GM12878 (cell line): ENCODE measurements at regions not wholly inside any gene's neighbourhood (a gene's known extent, or its start where the extent isn't known, plus 50 kb on each side); places are given as distances from the start of the nearest gene placed in this dataset.

Experiments used
- ATAC-seq: fragments of 200-7000 bp; cut with Tn5 transposase; 3 replicates; pipeline ENCODE4 v1.9.1; 2020; ENCODE audit warnings: mild to moderate bottlenecking, moderate library complexity
- BruUV-seq: library from RNA; stranded (reverse); fragments of 400-500 nt; replicated peaks from 2 replicates; lab custom pipeline; 2021; lab: Mats Ljungman, UMichigan
- CTCF ChIA-PET: fragments of 300-600 bp; sonication (Branson Sonifier 250); formaldehyde crosslinking; extraction: SDS; loops from one replicate; lab custom pipeline; 2021; ENCODE audit warnings: inconsistent platforms; lab: Yijun Ruan, JAX
- POLR2A ChIA-PET: fragments of 350-600 bp; formaldehyde crosslinking; extraction: SDS; loops from one replicate; lab custom pipeline; 2021; ENCODE audit warnings: inconsistent platforms; lab: Charles Lee
- RAD21 ChIA-PET: fragments of 300-600 bp; sonication (Branson Sonifier 250); formaldehyde crosslinking; loops from one replicate; lab custom pipeline; 2023; ENCODE audit warnings: antibody characterized with exemption; ENCODE audit not compliant: unreplicated experiment; lab: Charles Lee
- SMC1A ChIA-PET: fragments of 300-600 bp; sonication (Branson Sonifier 250); formaldehyde crosslinking; loops from one replicate; lab custom pipeline; 2023; ENCODE audit not compliant: unreplicated experiment, uncharacterized antibody; lab: Charles Lee
- DNase-seq: peaks from one replicate; pipeline ENCODE4 v3.0.0-alpha.2; 2011; ENCODE audit warnings: low read depth, low spot score
- FAIRE-seq: peaks from 3 replicates; lab custom pipeline; 2011; peaks lifted over from hg19 to GRCh38; lab: Jason Lieb, UNC
- H2AFZ ChIP-seq: 2 replicates; pipeline ENCODE4 v1.6.0; 2011; ENCODE audit warnings: low read depth, low read length, control low read depth; ENCODE audit not compliant: control insufficient read depth
- H3K27ac ChIP-seq: 2 replicates; pipeline ENCODE4 v1.5.1; 2011; ENCODE audit warnings: control low read depth; ENCODE audit not compliant: control insufficient read depth, insufficient read depth
- H3K27me3 ChIP-seq, 2 experiments: replicated peaks in 1 of 2; 2 replicates each; pipeline versions ENCODE4 v1.6.0 to v1.6.1; 2011; ENCODE audit warnings: low read length in 1 of 2; ENCODE audit not compliant: control insufficient read depth in 2 of 2, insufficient read depth in 2 of 2
- H3K36me3 ChIP-seq, 2 experiments: 2 replicates each; pipeline ENCODE4 v1.5.1; 2011; ENCODE audit warnings: low read length in 1 of 2; ENCODE audit not compliant: control insufficient read depth in 2 of 2, insufficient read depth in 2 of 2
- H3K4me1 ChIP-seq: 2 replicates; pipeline ENCODE4 v1.6.1; 2011; ENCODE audit warnings: mild to moderate bottlenecking, low read length, moderate library complexity, mixed read lengths; ENCODE audit not compliant: control insufficient read depth, insufficient read depth
- H3K4me2 ChIP-seq: 2 replicates; pipeline ENCODE4 v1.6.0; 2011; ENCODE audit warnings: control low read depth; ENCODE audit not compliant: control insufficient read depth, insufficient read depth
- H3K4me3 ChIP-seq: fragments of 200-600 bp; sonication (generic); 2 replicates; pipeline ENCODE4 v1.5.1; 2016
- H3K79me2 ChIP-seq: 2 replicates; pipeline ENCODE4 v1.6.0; 2011; ENCODE audit warnings: low read length; ENCODE audit not compliant: control insufficient read depth, insufficient read depth
- H3K9ac ChIP-seq: 2 replicates; pipeline ENCODE4 v1.8.0; 2011; ENCODE audit warnings: low read length, control low read depth, mixed read lengths; ENCODE audit not compliant: control insufficient read depth, insufficient read depth
- H3K9me3 ChIP-seq: replicated peaks from 3 replicates; pipeline ENCODE4 v1.5.1; 2011; ENCODE audit warnings: mild to moderate bottlenecking, low read length; ENCODE audit not compliant: control insufficient read depth, insufficient read depth
- H4K20me1 ChIP-seq: 2 replicates; pipeline ENCODE4 v1.6.0; 2011; ENCODE audit not compliant: control insufficient read depth, insufficient read depth
- ATF7 ChIP-seq: fragments of 450-650 bp; IDR thresholded peaks from 2 replicates; pipeline ENCODE4 v1.6.1; 2016; ENCODE audit warnings: low read depth, mild to moderate bottlenecking
- BCL11A ChIP-seq: IDR thresholded peaks from 2 replicates; pipeline ENCODE4 v1.6.1; 2011; ENCODE audit warnings: low read depth, low read length
- CBX5 ChIP-seq: sonication (generic); IDR thresholded peaks from 2 replicates; pipeline ENCODE4 v1.6.1; 2016; ENCODE audit warnings: low read depth, moderate library complexity, mild to moderate bottlenecking, inconsistent platforms
- EED ChIP-seq: sonication (generic); IDR thresholded peaks from 2 replicates; pipeline ENCODE4 v1.6.1; 2016; ENCODE audit warnings: antibody characterized with exemption, low read depth
- EGR1 ChIP-seq, 2 experiments: IDR thresholded peaks; 1 replicate in 1 of 2; 2 replicates in 1 of 2; pipeline ENCODE4 v1.6.1; 2011 to 2012; ENCODE audit warnings: low read depth in 2 of 2, low read length in 2 of 2, borderline replicate concordance in 1 of 2, mild to moderate bottlenecking in 1 of 2, moderate library complexity in 1 of 2
- ETV6 ChIP-seq, 2 experiments: fragments of 450-650 bp in 1 of 2; IDR thresholded peaks in 1 of 2; conservative IDR thresholded peaks in 1 of 2; 2 replicates each; pipeline ENCODE4 v1.6.1; 2014; ENCODE audit warnings: antibody characterized with exemption in 1 of 2, borderline replicate concordance in 1 of 2, low read depth in 1 of 2, mild to moderate bottlenecking in 1 of 2, moderate library complexity in 1 of 2
- EZH2 ChIP-seq: IDR thresholded peaks from 2 replicates; pipeline ENCODE4 v1.6.1; 2012; ENCODE audit warnings: low read depth, mild to moderate bottlenecking, control low read depth, inconsistent platforms, low read length, borderline replicate concordance; ENCODE audit not compliant: control insufficient read depth
- FOS ChIP-seq: IDR thresholded peaks from 3 replicates; pipeline ENCODE4 v1.6.1; 2011; ENCODE audit warnings: borderline replicate concordance; ENCODE audit not compliant: insufficient read length; ENCODE audit errors: extremely low read depth
- MEF2B ChIP-seq: fragments of 450-650 bp; IDR thresholded peaks from 2 replicates; pipeline ENCODE4 v1.6.1; 2018; ENCODE audit warnings: mild to moderate bottlenecking, moderate library complexity; ENCODE audit not compliant: partially characterized antibody, poor library complexity, severe bottlenecking
- NFIC ChIP-seq: IDR thresholded peaks from 2 replicates; pipeline ENCODE4 v1.6.1; 2012; ENCODE audit warnings: low read depth, mild to moderate bottlenecking, inconsistent platforms, low read length, moderate library complexity
- PML ChIP-seq: IDR thresholded peaks from 2 replicates; pipeline ENCODE4 v1.6.1; 2012; ENCODE audit warnings: low read length, inconsistent platforms
- RELA ChIP-seq: fragments of 450-650 bp; IDR thresholded peaks from 2 replicates; pipeline ENCODE4 v1.8.0; 2014; ENCODE audit warnings: borderline replicate concordance; ENCODE audit not compliant: partially characterized antibody
- TAF1 ChIP-seq: IDR thresholded peaks from 2 replicates; pipeline ENCODE4 v1.6.1; 2011; ENCODE audit warnings: mild to moderate bottlenecking, low read depth, low read length, borderline replicate concordance
- ZNF207 ChIP-seq: fragments of 450-650 bp; IDR thresholded peaks from 2 replicates; pipeline ENCODE4 v1.6.1; 2014; ENCODE audit warnings: antibody characterized with exemption, mild to moderate bottlenecking, borderline replicate concordance
- WGBS: methylation state at CpG from one replicate; pipeline ENCODE4 v1.1.6; 2016; ENCODE audit warnings: low lambda C conversion rate; ENCODE audit not compliant: insufficient replicate concordance, insufficient coverage; ENCODE audit errors: missing lambda C conversion rate; 5-methylcytosine and 5-hydroxymethylcytosine counted together
- in situ Hi-C: fragments of 300-500 bp; cut with MboI; formaldehyde crosslinking; loops from 9 replicates; pipeline ENCODE4 v1.14.3; 2018; ENCODE audit warnings: mixed read lengths
- intact Hi-C: fragments of 100-400 bp; cut with micrococcal nuclease; formaldehyde crosslinking; loops from one replicate; pipeline ENCODE4 v1.14.2; 2022; ENCODE audit not compliant: unreplicated experiment
- TF ChIP-seq, protein P1 (sequence below): fragments of 150-350 bp; IDR thresholded peaks from 2 replicates; pipeline ENCODE4 v1.6.1; 2014; ENCODE audit warnings: mild to moderate bottlenecking, low read depth, low read length
- TF ChIP-seq, protein P2 (sequence below): fragments of 450-650 bp; IDR thresholded peaks from 2 replicates; pipeline ENCODE4 v1.6.1; 2017; ENCODE audit warnings: mild to moderate bottlenecking, moderate library complexity
- TF ChIP-seq, protein P3 (sequence below): fragments of 450-650 bp; IDR thresholded peaks from 2 replicates; pipeline ENCODE4 v1.6.1; 2016; ENCODE audit warnings: mild to moderate bottlenecking

- no peak for TF ChIP-seq EZH2
- TF ChIP-seq NFIC = no peak
- TF ChIP-seq CBX5 = no peak
- TF ChIP-seq ATF7 = peak; percentile 74
- TF ChIP-seq MEF2B = peak; percentile 20
- TF ChIP-seq RELA = no peak
- no peak for TF ChIP-seq BCL11A
- TF ChIP-seq, protein P1, sequence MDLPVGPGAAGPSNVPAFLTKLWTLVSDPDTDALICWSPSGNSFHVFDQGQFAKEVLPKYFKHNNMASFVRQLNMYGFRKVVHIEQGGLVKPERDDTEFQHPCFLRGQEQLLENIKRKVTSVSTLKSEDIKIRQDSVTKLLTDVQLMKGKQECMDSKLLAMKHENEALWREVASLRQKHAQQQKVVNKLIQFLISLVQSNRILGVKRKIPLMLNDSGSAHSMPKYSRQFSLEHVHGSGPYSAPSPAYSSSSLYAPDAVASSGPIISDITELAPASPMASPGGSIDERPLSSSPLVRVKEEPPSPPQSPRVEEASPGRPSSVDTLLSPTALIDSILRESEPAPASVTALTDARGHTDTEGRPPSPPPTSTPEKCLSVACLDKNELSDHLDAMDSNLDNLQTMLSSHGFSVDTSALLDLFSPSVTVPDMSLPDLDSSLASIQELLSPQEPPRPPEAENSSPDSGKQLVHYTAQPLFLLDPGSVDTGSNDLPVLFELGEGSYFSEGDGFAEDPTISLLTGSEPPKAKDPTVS = no peak
Measured at GRCh38 chr9:1747417-1747967, 267.7 kb upstream of the SMARCA2 start (continued).

DNA sequence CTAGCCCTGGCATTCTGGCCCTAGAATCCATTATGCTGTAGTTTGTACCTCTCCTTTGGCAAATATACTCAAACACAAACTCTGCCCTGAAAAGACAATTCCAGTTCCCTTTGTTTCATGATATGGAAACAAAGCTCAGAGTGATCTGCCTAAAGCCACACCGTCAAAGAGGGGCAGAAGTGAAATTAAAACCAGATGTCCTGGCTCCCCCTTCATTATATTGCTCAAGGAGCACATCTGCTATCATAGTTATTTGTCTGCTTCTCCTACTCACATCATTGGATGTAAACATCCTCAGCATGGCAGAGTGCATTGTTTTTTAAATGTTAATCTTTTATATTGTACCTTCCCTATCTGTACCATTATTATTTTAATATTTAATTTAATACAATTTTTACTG, 266.7 kb upstream of the SMARCA2 start:
- CTCF ChIA-PET = interaction anchor here (1.2 to 2.0 kb wide), 2 partner anchors 12 to 17 kb away, joined by 3 to 5 read pairs; no protein-coding TSS in a partner anchor
- Histone ChIP-seq H3K27ac (no peak overlapping the region), H3K4me2 (no peak overlapping the region), H4K20me1 (no peaks in the 10 kb centered on the region), H3K9ac (no peak overlapping the region), H3K4me3 (no peak overlapping the region), H3K4me1 (no peaks in the 10 kb centered on the region; the same call in 1 of the 2 replicates), H3K36me3 (no peaks in the 10 kb centered on the region), H2AFZ (no peak overlapping the region; the same call in 1 of the 2 replicates), H3K27me3 (no peaks in the 10 kb centered on the region), H3K79me2 (no peaks in the 10 kb centered on the region), H3K9me3 (no peaks in the 10 kb centered on the region; the same call in 1 of the 3 replicates)
- SMC1A ChIA-PET = interaction anchor here (0.9 to 3.2 kb wide), 5 partner anchors 16 to 191 kb away, joined by 3 to 7 read pairs (median 5); no protein-coding TSS in a partner anchor
- FAIRE-seq (no peak), ATAC-seq (no peak), DNase-seq (no peak)
- in situ Hi-C loops (no loop called here), intact Hi-C loops (no loop called here)
- WGBS = 12% methylated on average over 1 of the region's 1 CpG
- BruUV-seq = no TSS peak
- RAD21 ChIA-PET = interaction anchor here (1.0 to 1.9 kb wide), 3 partner anchors 21 to 339 kb away, joined by 3 to 4 read pairs (median 4); no protein-coding TSS in a partner anchor
- POLR2A ChIA-PET = no interaction called here
- TF ChIP-seq TAF1 = no peak
- no peak for TF ChIP-seq ZNF207
- TF ChIP-seq PML = no peak
- no peak for TF ChIP-seq FOS
- TF ChIP-seq EED = no peak
- no peak for TF ChIP-seq BCL11A
- TF ChIP-seq EGR1 (IDR thresholded peaks at IDR 0.05; ENCODE audit: borderline replicate concordance in 1 of 2, low read depth in 2 of 2, low read length in 2 of 2) = no peak
- TF ChIP-seq ETV6 (conservative IDR thresholded peaks at IDR 0.05 in 1 of 2, IDR thresholded peaks at IDR 0.05 in 1 of 2; ENCODE audit: borderline replicate concordance in 1 of 2, low read depth in 1 of 2) = no peak
- TF ChIP-seq, protein P2, sequence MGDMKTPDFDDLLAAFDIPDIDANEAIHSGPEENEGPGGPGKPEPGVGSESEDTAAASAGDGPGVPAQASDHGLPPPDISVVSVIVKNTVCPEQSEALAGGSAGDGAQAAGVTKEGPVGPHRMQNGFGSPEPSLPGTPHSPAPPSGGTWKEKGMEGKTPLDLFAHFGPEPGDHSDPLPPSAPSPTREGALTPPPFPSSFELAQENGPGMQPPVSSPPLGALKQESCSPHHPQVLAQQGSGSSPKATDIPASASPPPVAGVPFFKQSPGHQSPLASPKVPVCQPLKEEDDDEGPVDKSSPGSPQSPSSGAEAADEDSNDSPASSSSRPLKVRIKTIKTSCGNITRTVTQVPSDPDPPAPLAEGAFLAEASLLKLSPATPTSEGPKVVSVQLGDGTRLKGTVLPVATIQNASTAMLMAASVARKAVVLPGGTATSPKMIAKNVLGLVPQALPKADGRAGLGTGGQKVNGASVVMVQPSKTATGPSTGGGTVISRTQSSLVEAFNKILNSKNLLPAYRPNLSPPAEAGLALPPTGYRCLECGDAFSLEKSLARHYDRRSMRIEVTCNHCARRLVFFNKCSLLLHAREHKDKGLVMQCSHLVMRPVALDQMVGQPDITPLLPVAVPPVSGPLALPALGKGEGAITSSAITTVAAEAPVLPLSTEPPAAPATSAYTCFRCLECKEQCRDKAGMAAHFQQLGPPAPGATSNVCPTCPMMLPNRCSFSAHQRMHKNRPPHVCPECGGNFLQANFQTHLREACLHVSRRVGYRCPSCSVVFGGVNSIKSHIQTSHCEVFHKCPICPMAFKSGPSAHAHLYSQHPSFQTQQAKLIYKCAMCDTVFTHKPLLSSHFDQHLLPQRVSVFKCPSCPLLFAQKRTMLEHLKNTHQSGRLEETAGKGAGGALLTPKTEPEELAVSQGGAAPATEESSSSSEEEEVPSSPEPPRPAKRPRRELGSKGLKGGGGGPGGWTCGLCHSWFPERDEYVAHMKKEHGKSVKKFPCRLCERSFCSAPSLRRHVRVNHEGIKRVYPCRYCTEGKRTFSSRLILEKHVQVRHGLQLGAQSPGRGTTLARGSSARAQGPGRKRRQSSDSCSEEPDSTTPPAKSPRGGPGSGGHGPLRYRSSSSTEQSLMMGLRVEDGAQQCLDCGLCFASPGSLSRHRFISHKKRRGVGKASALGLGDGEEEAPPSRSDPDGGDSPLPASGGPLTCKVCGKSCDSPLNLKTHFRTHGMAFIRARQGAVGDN = no peak
- TF ChIP-seq, protein P3, sequence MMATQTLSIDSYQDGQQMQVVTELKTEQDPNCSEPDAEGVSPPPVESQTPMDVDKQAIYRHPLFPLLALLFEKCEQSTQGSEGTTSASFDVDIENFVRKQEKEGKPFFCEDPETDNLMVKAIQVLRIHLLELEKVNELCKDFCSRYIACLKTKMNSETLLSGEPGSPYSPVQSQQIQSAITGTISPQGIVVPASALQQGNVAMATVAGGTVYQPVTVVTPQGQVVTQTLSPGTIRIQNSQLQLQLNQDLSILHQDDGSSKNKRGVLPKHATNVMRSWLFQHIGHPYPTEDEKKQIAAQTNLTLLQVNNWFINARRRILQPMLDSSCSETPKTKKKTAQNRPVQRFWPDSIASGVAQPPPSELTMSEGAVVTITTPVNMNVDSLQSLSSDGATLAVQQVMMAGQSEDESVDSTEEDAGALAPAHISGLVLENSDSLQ = no peak
